ENCODE measurements at regions not wholly inside any gene's neighbourhood (a gene's known extent, or its start where the extent isn't known, plus 50 kb on each side); places are given as distances from the start of the nearest gene placed in this dataset.

- ChIA-PET POLR2A (ENCODE audit: low non-redundant PET) (no interaction called here), CTCF (no interaction called here)
- no peaks in the 10 kb centered on the region for H3K4me1 ChIP-seq (ENCODE audit: insufficient read depth, low read length, poor library complexity, severe bottlenecking)
- no peaks in the 10 kb centered on the region for H3K27me3 ChIP-seq (replicated peaks; ENCODE audit: insufficient read depth, low read depth, low read length, poor library complexity)
- no peaks in the 10 kb centered on the region for H3K36me3 ChIP-seq (ENCODE audit: insufficient read depth, low read length, poor library complexity, severe bottlenecking)
- no peak overlapping the region for H3K4me3 ChIP-seq (ENCODE audit: low read depth, low read length, poor library complexity, severe bottlenecking)
- TF ChIP-seq, protein P1, sequence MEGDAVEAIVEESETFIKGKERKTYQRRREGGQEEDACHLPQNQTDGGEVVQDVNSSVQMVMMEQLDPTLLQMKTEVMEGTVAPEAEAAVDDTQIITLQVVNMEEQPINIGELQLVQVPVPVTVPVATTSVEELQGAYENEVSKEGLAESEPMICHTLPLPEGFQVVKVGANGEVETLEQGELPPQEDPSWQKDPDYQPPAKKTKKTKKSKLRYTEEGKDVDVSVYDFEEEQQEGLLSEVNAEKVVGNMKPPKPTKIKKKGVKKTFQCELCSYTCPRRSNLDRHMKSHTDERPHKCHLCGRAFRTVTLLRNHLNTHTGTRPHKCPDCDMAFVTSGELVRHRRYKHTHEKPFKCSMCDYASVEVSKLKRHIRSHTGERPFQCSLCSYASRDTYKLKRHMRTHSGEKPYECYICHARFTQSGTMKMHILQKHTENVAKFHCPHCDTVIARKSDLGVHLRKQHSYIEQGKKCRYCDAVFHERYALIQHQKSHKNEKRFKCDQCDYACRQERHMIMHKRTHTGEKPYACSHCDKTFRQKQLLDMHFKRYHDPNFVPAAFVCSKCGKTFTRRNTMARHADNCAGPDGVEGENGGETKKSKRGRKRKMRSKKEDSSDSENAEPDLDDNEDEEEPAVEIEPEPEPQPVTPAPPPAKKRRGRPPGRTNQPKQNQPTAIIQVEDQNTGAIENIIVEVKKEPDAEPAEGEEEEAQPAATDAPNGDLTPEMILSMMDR (conservative IDR thresholded peaks at IDR 0.05; ENCODE audit: low read depth, low read length), result no peak
- no peak for TF ChIP-seq EZH2 (IDR thresholded peaks at IDR 0.05; ENCODE audit: borderline replicate concordance, low read depth, low read length, poor library complexity, severe bottlenecking)
- H3K27ac ChIP-seq (ENCODE audit: low read depth, low read length, poor library complexity, severe bottlenecking), result no peak overlapping the region
- intact Hi-C loops (cut with micrococcal nuclease; ENCODE audit: unreplicated experiment), result no loop called here
- BruUV-seq (replicated peaks), result no TSS peak
- no peak for DNase-seq (ENCODE audit: low spot score)
- H3K9me3 ChIP-seq (ENCODE audit: low read depth, low read length, poor library complexity, severe bottlenecking), result no peaks in the 10 kb centered on the region
These were observed 287.4 kb downstream of the PCDH17 start for GRCh38 chr13:57918913-57919312.

- no TSS peak for BruUV-seq (replicated peaks)
- Histone ChIP-seq H3K9me3 (ENCODE audit: low read depth, low read length, poor library complexity, severe bottlenecking) (no peaks in the 10 kb centered on the region), H3K27ac (ENCODE audit: low read depth, low read length, poor library complexity, severe bottlenecking) (no peak overlapping the region), H3K4me3 (ENCODE audit: low read depth, low read length, poor library complexity, severe bottlenecking) (no peak overlapping the region), H3K36me3 (ENCODE audit: insufficient read depth, low read length, poor library complexity, severe bottlenecking) (no peaks in the 10 kb centered on the region), H3K27me3 (replicated peaks; ENCODE audit: insufficient read depth, low read depth, low read length, poor library complexity) (no peaks in the 10 kb centered on the region), H3K4me1 (ENCODE audit: insufficient read depth, low read length, poor library complexity, severe bottlenecking) (peaks cover 3% of the 10 kb centered on the region)
- POLR2A ChIA-PET (ENCODE audit: low non-redundant PET), result no interaction called here
- CTCF ChIA-PET, result no interaction called here
- TF ChIP-seq, protein P1 (conservative IDR thresholded peaks at IDR 0.05; ENCODE audit: low read depth, low read length), result 0 out of 2 replicates have a peak, but pooled peaks have one; percentile 18
- no peak for TF ChIP-seq EZH2 (IDR thresholded peaks at IDR 0.05; ENCODE audit: borderline replicate concordance, low read depth, low read length, poor library complexity, severe bottlenecking)
- no peak for DNase-seq (ENCODE audit: low spot score)
- intact Hi-C loops (cut with micrococcal nuclease; ENCODE audit: unreplicated experiment), result no loop called here
These were observed 293.7 kb downstream of the PCDH17 start for GRCh38 chr13:57925250-57925649.

DNA sequence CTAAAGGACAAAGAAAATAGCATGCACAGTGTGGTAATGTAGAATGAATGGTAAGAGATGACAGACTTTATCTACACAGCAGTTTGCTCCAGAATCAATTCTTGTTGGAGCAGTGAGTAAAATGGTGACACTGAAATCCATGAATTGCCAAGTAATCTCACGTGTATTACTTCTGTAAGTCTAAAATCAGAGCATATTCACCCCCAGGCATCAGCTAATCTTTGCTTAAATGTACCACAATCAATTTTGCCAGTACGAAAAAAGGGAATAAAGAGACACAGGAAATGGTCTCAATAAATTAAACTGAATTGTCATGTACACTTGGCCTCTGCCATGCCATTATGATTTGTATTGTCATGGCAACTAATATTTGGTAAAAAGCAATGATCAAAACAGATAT, 294.2 kb downstream of the PCDH17 start:
- TF ChIP-seq, protein P1 (conservative IDR thresholded peaks at IDR 0.05; ENCODE audit: low read depth, low read length), result no peak
- TF ChIP-seq EZH2 (IDR thresholded peaks at IDR 0.05; ENCODE audit: borderline replicate concordance, low read depth, low read length, poor library complexity, severe bottlenecking), result no peak
- H3K4me1 ChIP-seq (ENCODE audit: insufficient read depth, low read length, poor library complexity, severe bottlenecking), result peaks cover 3% of the 10 kb centered on the region
- no peak overlapping the region for H3K27ac ChIP-seq (ENCODE audit: low read depth, low read length, poor library complexity, severe bottlenecking)
- DNase-seq (ENCODE audit: low spot score), result peak; percentile 5
- no peaks in the 10 kb centered on the region for H3K9me3 ChIP-seq (ENCODE audit: low read depth, low read length, poor library complexity, severe bottlenecking)
- ChIA-PET POLR2A (ENCODE audit: low non-redundant PET) (no interaction called here), CTCF (no interaction called here)
- intact Hi-C loops (cut with micrococcal nuclease; ENCODE audit: unreplicated experiment), result no loop called here
- H3K36me3 ChIP-seq (ENCODE audit: insufficient read depth, low read length, poor library complexity, severe bottlenecking), result no peaks in the 10 kb centered on the region
- H3K4me3 ChIP-seq (ENCODE audit: low read depth, low read length, poor library complexity, severe bottlenecking), result no peak overlapping the region
- no peaks in the 10 kb centered on the region for H3K27me3 ChIP-seq (replicated peaks; ENCODE audit: insufficient read depth, low read depth, low read length, poor library complexity)
- no TSS peak for BruUV-seq (replicated peaks)

Measured in A673 (cell line).